IgD-negative memory B cell (primary cell): ENCODE measurements at regions not wholly inside any gene's neighbourhood (a gene's known extent, or its start where the extent isn't known, plus 50 kb on each side); places are given as distances from the start of the nearest gene placed in this dataset.

Source experiments
- H3K27ac Mint-ChIP-seq, 3 donors: one replicate each; pipeline ENCODE4 v1.8.0; 2020 to 2022; ENCODE audit warnings: mild to moderate bottlenecking in 3 of 3, mixed read lengths in 3 of 3, moderate library complexity in 1 of 3
- H3K27me3 Mint-ChIP-seq: one replicate; pipeline ENCODE4 v1.8.0; 2021; ENCODE audit warnings: mixed read lengths
- H3K36me3 Mint-ChIP-seq: one replicate; pipeline ENCODE4 v1.8.0; 2020; ENCODE audit warnings: mild to moderate bottlenecking, mixed read lengths
- H3K4me1 Mint-ChIP-seq, 3 donors: one replicate each; pipeline ENCODE4 v1.8.0; 2020 to 2022; ENCODE audit warnings: mixed read lengths in 3 of 3, mild to moderate bottlenecking in 1 of 3
- H3K4me3 Mint-ChIP-seq, 4 donors: one replicate each; pipeline ENCODE4 v1.8.0; 2020 to 2022; ENCODE audit warnings: mild to moderate bottlenecking in 4 of 4, mixed read lengths in 4 of 4, moderate library complexity in 3 of 4
- H3K9me3 Mint-ChIP-seq, 3 donors: one replicate each; pipeline ENCODE4 v1.8.0; 2020 to 2021; ENCODE audit warnings: mixed read lengths in 3 of 3, mild to moderate bottlenecking in 1 of 3

DNA sequence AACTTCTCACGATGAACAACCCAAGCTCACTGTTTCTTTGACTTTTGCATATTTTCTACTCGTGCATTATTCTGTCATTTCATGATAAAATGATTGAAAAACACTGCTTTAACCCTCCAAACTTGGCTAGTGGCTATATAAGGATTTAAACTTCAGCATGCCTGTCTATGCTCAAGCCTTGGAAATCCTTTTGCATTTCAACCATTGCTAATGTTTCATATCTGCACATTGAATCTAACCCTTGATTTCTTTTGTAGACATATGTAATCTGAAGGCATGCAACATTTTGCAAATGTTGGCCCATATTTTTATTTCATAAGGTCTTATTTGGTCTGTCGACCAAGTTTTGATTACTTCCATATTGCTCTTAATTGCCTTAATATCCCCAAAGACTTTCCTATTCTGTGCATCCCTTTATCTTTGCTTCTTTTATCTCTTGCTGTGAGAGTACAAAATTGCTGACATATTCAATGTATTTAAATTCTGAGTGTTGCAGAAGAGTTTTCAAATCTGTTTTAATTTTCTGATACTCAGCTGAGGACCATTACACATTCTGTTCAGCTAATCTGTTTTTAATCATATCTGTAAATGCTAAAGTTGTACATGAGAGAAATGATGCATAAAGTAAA lies 403.7 kb upstream of the ZNF608 start:
- Mint-ChIP-seq H3K27ac (no peak overlapping the region), H3K27me3 (peaks cover 3% of the 10 kb centered on the region), H3K4me1 (peaks cover 4 to 11% (median 10%) of the 10 kb centered on the region in 3 donors), H3K36me3 (no peaks in the 10 kb centered on the region), H3K9me3 (no peaks in the 10 kb centered on the region), H3K4me3 (no peak overlapping the region)

DNA sequence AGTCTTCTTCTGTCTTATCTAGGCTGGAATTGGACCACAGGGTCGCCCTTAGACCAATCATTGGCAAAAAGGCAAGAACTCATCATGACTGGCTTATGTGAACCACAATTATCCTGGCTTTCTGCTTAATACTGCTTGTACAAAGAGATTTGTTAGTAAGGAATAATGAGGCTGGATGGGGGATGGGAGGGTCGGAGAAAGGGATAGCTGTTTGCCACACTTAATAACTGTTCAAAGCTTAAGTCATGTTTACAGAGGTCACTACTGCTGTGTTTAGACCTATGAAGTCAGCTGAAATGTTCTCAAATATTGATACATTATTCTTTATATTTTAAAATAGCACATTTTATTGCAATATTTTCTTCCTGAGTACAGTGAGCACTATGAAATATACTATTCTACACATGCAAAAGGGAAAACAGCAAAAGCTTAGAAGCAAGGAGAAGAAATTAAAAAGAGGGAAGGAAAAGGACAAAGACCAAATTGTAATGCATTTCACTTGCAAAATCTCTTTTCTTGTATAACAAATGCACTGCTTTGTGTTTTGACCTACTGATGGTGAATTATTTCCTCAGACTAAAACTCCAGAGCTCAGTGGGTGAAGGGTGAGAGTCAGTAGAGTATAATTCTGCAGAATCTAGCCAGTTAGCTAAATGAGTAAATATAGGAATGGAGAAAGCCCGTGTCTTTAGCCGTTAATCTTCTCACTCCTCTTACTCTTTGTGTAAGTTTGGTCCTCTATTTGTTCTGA lies 404.9 kb upstream of the ZNF608 start:
- H3K4me3 Mint-ChIP-seq = no peak overlapping the region
- H3K27ac Mint-ChIP-seq = no peak overlapping the region
- H3K9me3 Mint-ChIP-seq = no peaks in the 10 kb centered on the region
- no peaks in the 10 kb centered on the region for H3K36me3 Mint-ChIP-seq
- peaks cover 4 to 11% (median 10%) of the 10 kb centered on the region in 3 donors for H3K4me1 Mint-ChIP-seq
- H3K27me3 Mint-ChIP-seq = peaks cover 3% of the 10 kb centered on the region

DNA sequence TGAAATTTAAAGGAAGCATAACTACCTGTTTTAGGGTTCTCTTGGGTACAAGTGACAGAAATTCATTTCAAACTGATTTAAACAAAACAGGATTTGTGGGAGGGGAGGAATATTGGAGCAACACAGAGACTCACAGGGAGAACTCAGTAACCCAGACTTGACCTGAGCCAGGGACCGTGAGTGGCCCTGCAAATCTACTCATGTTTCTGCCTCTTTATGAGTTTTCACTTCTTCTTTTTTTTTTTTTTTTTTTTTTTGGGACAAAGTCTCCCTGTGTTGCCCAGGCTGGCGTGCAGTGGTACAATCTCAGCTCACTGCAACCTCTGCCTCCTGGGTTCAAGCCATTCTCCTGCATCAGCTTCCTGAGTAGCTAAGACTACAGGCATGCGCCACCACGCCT lies 405.6 kb upstream of the ZNF608 start:
- peaks cover 3% of the 10 kb centered on the region for H3K27me3 Mint-ChIP-seq
- no peaks in the 10 kb centered on the region for H3K9me3 Mint-ChIP-seq
- H3K36me3 Mint-ChIP-seq = no peaks in the 10 kb centered on the region
- no peak overlapping the region for H3K4me3 Mint-ChIP-seq
- peaks cover 4 to 11% (median 10%) of the 10 kb centered on the region in 3 donors for H3K4me1 Mint-ChIP-seq
- H3K27ac Mint-ChIP-seq = no peak overlapping the region

DNA sequence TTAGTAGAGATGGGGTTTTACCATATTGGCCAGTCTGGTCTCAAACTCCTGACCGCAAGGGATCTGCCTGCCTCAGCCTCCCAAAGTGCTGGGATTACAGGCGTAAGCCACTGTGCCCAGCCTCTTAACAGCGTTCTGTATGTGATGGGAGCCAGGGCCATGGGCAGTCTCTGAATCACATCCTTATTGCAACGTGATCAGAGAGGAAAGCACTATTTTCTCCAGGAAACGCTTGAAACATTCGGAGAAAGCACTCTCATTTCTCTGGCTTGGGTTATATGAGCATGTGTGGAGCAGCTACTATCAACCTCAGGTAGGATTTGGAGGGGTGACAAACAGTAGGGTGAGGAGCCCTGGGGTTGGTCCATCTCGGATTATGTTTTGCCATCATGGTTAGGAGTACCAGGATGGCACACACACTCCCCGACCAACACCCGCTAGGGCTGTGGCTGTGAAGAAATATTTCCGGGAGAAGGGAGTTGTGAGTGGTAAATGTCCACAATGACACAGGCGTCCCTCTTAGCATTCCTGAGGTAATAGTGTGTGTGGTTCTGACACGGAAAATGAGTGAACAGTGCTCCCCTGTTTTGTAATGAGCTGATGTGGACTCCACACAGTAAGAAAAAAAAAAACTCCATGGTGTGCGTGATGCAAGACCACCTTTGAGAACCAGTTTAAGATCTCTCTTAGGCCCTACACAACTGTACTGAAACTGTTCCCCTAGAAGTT lies 406.2 kb upstream of the ZNF608 start:
- Mint-ChIP-seq H3K4me3 (no peak overlapping the region), H3K9me3 (no peaks in the 10 kb centered on the region), H3K36me3 (no peaks in the 10 kb centered on the region), H3K27me3 (peaks cover 3% of the 10 kb centered on the region), H3K27ac (no peak overlapping the region), H3K4me1 (peaks cover 4 to 11% (median 10%) of the 10 kb centered on the region in 3 donors)

DNA sequence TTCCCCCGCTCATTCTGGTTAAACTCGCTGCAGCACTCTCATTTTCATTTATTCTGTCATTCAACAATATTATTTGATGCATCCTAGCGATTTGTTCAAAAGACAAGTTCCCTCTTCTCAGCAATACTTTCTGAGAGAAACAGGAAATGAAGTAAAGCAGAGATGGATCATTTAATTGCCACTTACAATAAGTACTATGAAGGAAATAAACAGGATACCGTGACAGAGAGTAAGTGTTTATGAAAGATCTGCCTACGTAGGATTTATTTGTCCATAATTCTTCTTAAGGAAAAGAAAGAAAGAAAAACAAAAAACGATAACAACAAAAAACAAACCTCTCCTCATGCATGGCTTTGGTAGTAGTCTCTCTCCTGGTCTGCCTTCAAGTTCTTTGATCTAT lies 406.8 kb upstream of the ZNF608 start:
- H3K27me3 Mint-ChIP-seq = peaks cover 3% of the 10 kb centered on the region
- peaks cover 4 to 11% (median 10%) of the 10 kb centered on the region in 3 donors for H3K4me1 Mint-ChIP-seq
- H3K9me3 Mint-ChIP-seq = no peaks in the 10 kb centered on the region
- H3K27ac Mint-ChIP-seq = no peak overlapping the region
- no peaks in the 10 kb centered on the region for H3K36me3 Mint-ChIP-seq
- H3K4me3 Mint-ChIP-seq = no peak overlapping the region

DNA sequence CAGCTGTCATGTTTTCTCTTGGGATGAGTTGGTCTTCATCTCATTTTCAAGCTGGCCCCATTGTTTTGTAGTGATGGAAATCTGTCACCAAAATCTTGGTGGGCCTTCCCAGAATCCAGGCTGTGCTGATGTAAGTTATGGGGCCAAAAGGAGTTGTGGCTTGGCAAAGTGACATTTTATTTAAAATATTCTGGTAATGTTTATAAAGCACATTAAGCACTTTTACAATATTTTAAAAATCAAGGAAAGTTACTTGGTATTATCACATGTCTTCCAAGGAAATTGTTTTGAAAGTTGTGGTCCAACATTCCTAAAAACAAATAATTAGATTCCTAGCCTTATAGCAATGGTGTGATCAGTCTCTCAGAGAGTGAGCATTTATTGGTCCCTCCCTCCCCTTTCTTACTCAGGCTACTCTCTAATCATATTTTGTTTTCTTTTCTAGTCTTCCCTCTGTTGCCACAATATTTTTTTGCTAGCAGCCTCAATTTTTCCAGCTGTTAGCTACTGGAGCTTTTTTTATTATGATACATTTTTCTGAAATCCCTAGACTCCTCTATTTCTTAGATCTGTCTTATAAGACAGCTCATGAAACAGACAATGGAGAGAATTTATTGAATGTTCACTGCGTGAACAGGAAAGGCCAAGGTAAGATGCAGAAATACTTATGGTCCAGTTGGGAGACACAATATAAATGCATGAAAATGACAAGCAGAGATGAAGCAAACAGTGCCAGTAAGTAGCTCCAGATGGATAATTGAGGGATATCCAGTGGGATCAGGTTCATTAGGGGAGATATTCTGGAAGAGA lies 408.1 kb upstream of the ZNF608 start:
- Mint-ChIP-seq H3K36me3 (no peaks in the 10 kb centered on the region), H3K27me3 (peaks cover 3% of the 10 kb centered on the region), H3K9me3 (no peaks in the 10 kb centered on the region), H3K27ac (no peak overlapping the region), H3K4me1 (peaks cover 4 to 11% (median 10%) of the 10 kb centered on the region in 3 donors), H3K4me3 (no peak overlapping the region)

DNA sequence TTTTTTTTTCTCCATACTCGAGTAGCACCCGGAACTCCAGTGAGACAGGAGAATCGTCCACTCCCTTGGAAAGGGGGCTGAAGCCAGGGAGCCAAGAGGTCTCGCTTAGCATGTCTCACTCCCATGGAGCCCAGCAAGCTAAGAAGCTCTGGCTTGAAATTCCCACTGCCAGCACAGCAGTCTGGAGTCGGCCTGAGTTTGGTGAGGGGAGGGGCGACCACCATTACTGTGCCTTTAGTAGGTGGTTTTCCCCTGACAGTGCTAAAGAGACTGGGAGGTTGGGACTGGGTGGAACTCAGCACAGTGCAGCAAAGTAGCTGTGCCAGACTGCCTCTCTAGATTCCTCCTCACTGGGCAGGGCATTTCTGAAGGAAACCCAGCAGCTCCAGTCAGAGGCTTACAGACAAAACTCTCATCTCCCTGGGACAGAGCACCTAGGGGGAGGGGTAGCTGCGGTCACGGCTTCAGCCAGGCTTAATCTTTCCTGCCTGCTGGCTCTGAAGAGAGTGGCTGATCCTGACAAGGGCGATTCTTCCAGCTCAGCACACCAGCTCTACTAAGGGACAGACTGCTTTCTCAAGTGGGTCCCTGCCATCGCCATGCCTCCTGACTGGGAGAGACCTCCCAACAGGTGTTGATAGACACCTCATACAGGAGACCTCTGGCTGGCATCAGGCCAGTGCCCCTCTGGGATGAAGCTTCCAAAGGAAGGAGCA lies 414.5 kb upstream of the ZNF608 start:
- no peaks in the 10 kb centered on the region for H3K4me1 Mint-ChIP-seq
- no peaks in the 10 kb centered on the region for H3K27me3 Mint-ChIP-seq
- peaks cover 8 to 14% (median 13%) of the 10 kb centered on the region in 3 donors for H3K9me3 Mint-ChIP-seq
- no peaks in the 10 kb centered on the region for H3K36me3 Mint-ChIP-seq
- no peak overlapping the region for H3K4me3 Mint-ChIP-seq
- H3K27ac Mint-ChIP-seq = no peak overlapping the region

DNA sequence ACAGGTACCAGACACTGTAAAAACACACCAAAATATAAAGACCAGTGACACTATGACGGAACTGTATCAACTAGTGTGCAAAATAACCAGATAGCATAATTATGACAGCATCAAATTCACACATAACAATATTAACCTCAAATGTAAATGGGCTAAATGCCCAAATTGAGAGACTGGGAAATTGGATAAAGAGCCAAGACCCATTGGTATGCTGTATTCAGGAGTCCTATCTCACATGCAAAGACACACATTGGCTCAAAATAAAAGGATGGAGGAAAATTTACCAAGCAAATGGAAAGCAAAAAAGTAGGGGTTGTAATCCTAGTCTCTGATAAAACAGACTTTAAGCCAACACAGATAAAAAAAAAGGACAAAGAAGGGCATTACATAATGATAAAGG lies 416.3 kb upstream of the ZNF608 start:
- Mint-ChIP-seq H3K36me3 (no peaks in the 10 kb centered on the region), H3K27ac (no peak overlapping the region), H3K9me3 (peaks cover 8 to 19% (median 15%) of the 10 kb centered on the region in 3 donors), H3K27me3 (no peaks in the 10 kb centered on the region), H3K4me1 (no peaks in the 10 kb centered on the region), H3K4me3 (no peak overlapping the region)

DNA sequence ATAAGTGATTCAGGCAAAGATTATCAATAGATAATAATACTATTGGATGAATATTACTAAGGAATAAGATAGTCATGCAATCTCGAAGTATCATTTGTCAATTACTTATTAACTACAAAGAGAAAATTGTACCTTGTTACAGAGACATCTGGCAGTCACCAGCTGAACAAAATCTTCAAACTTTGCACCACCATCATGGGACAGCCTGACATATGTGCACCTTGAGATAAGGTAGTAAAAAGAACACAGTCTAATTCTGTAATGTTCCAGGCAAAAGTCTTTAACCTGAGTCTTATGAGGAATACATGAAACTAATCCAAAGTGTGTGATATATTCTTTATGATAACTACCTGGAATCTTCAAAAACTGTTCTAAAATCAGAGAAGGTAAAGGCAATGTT lies 423.0 kb upstream of the ZNF608 start:
- Mint-ChIP-seq H3K4me3 (no peak overlapping the region), H3K36me3 (no peaks in the 10 kb centered on the region), H3K27me3 (peaks cover 2% of the 10 kb centered on the region), H3K4me1 (no peaks in the 10 kb centered on the region), H3K9me3 (peaks cover under 1 to 11% (median 7%) of the 10 kb centered on the region in 3 donors), H3K27ac (no peak overlapping the region)

DNA sequence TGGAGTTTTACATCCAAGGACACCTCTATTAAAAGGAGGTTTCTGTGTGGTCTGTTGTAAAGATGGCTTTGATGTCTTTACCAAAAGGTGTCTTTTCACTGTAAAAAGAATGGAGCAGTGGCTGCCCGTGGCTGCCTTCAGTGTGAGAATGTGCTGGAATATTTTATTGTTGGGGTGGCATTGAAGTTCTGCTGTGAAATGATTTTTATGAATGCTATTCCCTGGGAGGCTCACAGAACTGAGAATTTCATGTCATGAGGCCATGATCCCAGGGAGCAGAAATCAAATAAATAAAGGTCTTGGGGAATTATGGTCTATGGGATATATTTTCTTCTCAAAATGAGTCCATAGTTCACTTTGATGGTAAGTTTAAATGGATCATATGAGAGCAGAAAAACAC lies 425.2 kb upstream of the ZNF608 start:
- Mint-ChIP-seq H3K4me1 (no peaks in the 10 kb centered on the region), H3K36me3 (no peaks in the 10 kb centered on the region), H3K9me3 (no peaks in the 10 kb centered on the region), H3K4me3 (no peak overlapping the region), H3K27me3 (peaks cover 2% of the 10 kb centered on the region), H3K27ac (no peak overlapping the region)

DNA sequence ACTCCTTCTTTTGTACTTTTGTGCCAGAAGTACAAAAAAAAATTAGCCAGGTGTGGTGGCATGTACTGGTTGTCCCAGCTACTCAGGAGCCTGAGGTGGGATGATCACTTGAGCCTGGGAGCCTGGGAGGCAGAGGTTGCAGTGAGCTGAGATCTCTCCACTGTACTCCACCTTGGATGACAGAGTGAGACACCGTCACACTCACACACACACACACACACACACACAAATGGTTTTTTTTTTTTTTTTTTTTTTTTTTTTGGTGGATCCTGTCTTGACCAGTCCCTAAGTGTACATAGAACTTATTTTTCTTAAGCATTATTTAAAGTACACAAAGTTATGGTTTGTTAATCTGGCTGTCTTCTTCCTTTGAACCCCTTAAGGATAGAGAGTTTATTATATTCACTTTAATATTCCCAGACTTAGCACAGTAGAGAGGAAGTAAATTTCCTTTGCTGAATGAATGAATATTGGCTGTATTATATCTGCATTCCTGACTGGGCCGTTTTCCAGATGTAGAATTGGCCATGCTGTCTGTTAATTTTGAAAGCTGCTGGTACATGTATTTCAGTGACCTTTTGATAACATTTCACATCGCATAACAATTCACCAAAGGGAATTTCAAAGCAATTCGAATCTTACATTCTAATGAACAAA lies 429.0 kb upstream of the ZNF608 start:
- Mint-ChIP-seq H3K9me3 (peaks cover 0 to 3% (median 3%) of the 10 kb centered on the region in 3 donors), H3K27me3 (peaks cover 2% of the 10 kb centered on the region), H3K4me3 (no peak overlapping the region), H3K4me1 (no peaks in the 10 kb centered on the region), H3K27ac (no peak overlapping the region), H3K36me3 (no peaks in the 10 kb centered on the region)

DNA sequence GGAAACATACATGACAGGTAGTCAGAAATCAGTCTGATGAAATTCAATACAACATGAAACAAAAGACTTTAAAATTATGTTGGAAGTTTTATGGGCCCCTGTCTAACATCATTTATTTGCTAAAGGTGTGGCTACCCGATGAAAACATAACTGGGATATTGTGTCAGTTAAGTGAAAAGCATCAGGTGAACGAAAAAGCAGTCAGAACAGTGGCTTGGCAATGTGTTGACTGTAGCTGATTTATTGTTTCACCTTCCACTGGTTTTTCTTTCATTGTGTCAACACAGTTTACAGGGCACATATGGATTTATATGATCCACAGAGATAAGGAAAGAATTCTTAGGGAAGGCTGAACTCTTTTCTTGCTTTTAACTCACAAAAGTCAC lies 429.6 kb upstream of the ZNF608 start:
- Mint-ChIP-seq H3K27ac (no peak overlapping the region), H3K4me3 (no peak overlapping the region), H3K27me3 (peaks cover 2% of the 10 kb centered on the region), H3K4me1 (no peaks in the 10 kb centered on the region), H3K36me3 (no peaks in the 10 kb centered on the region), H3K9me3 (peaks cover 0 to 3% (median 3%) of the 10 kb centered on the region in 3 donors)

DNA sequence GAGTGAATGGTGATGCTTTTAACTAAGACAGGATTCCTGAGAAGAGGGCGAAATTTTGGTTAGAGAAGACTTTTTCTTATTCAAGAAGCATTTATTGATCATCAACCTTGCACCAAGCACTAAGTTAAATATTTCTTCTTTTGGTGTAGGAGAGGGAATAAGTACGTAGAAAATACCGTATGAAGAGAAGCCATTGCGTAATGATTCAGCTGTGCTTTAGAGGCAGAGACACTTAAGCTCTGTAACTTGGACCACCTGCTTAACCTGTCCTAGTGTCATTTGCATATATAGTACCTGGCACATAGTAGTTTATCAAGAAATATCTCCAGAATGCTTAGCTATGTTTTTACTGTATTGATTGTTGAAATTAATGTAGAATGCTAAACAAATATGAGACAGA lies 430.9 kb upstream of the ZNF608 start:
- Mint-ChIP-seq H3K27me3 (peaks cover 1% of the 10 kb centered on the region), H3K36me3 (no peaks in the 10 kb centered on the region), H3K4me3 (no peak overlapping the region), H3K27ac (no peak overlapping the region), H3K4me1 (no peaks in the 10 kb centered on the region), H3K9me3 (peaks cover 0 to 3% (median 3%) of the 10 kb centered on the region in 3 donors)

DNA sequence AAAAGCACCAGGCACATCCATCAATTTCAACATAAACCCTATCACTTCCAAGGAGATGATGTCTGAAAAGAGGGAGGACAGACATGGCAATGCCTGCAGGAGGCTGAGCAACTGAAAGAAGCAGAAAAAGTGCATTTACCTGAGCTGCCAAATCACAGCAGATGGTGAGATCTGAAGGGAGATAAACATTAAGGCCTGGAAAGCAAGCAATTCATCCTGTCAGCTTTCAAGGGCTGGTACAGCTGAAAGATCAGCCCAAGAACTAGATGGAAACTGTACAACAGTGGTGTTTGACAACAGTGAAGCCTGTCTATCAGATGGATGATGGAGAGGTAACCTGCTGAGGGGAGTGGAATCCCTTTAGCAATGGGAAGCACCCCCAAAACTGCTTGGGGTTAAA lies 433.2 kb upstream of the ZNF608 start:
- H3K4me3 Mint-ChIP-seq = no peak overlapping the region
- no peak overlapping the region for H3K27ac Mint-ChIP-seq
- peaks cover 0 to 3% (median 3%) of the 10 kb centered on the region in 3 donors for H3K9me3 Mint-ChIP-seq
- H3K36me3 Mint-ChIP-seq = no peaks in the 10 kb centered on the region
- H3K27me3 Mint-ChIP-seq = peaks cover 1% of the 10 kb centered on the region
- H3K4me1 Mint-ChIP-seq = no peaks in the 10 kb centered on the region
